GM21786 (cell line): ENCODE measurements at regions not wholly inside any gene's neighbourhood (a gene's known extent, or its start where the extent isn't known, plus 50 kb on each side); places are given as distances from the start of the nearest gene placed in this dataset.
"Not testable (repeated sequence)": the region's sequence is repeated elsewhere in the genome, so short reads cannot be mapped to it uniquely, and the experiment has no call there.

Source experiments
- ATAC-seq: cut with Tn5 transposase; IDR thresholded peaks from one replicate; pipeline ENCODE4 v1.9.1; 2021; ENCODE audit not compliant: unreplicated experiment

DNA sequence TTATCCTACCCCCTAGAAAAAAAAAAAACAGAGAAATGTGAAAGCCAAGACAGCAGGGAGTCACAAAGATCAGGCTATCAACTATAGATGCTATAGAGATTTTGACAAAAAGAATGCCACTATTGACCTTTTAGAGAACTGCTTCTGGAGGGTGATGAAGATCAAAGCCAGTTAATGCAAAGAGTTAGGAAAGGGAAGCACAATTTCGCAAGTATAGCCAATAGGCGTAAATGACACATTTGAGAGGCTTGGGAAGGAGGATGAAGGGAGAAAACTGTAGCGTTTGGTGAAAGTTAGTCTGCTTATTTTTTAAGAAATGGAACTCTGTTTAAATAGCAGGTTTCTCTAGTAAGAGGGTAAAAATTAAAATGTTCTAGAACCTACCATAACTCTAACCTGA lies 190.7 kb downstream of the DUSP6 start:
- ATAC-seq: no peak

- ATAC-seq: no peak
Measured at GRCh38 chr12:89160716-89161123, 191.6 kb downstream of the DUSP6 start.

- no peak for ATAC-seq
Measured at GRCh38 chr12:89157413-89157812, 194.9 kb downstream of the DUSP6 start.

- ATAC-seq: no peak
Measured at GRCh38 chr12:89156862-89157262, 195.4 kb downstream of the DUSP6 start.

- no peak for ATAC-seq
Measured at GRCh38 chr12:89156340-89156739, 196.0 kb downstream of the DUSP6 start.

- no peak for ATAC-seq
Measured at GRCh38 chr12:89155826-89156225, 196.5 kb downstream of the DUSP6 start.

GRCh38 chr12:89154743-89155499 lies 197.4 kb downstream of the DUSP6 start:
- ATAC-seq: no peak

GRCh38 chr12:89153341-89153740 lies 199.0 kb downstream of the DUSP6 start:
- ATAC-seq: no peak

GRCh38 chr12:89151536-89151935 lies 200.8 kb downstream of the DUSP6 start:
- ATAC-seq: no peak

DNA sequence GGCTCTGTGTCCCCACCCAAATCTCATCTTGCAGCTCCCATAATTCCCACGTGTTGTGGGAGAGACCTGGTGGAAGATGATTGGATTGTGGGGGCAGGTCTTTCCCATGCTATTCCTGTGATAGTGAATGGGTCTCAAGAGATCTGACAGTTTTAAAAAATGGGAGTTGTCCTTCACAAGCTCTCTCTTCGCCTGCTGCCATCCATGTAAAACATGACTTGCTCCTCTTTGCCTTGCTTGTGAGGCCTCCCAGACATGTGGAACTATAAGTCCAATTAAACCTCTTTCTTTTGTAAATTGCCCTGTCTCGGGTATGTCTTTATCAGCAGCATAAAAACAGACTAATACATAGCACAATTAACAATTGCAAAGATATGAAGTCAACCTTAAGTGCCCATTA lies 201.5 kb downstream of the DUSP6 start:
- ATAC-seq: not testable (repeated sequence)

DNA sequence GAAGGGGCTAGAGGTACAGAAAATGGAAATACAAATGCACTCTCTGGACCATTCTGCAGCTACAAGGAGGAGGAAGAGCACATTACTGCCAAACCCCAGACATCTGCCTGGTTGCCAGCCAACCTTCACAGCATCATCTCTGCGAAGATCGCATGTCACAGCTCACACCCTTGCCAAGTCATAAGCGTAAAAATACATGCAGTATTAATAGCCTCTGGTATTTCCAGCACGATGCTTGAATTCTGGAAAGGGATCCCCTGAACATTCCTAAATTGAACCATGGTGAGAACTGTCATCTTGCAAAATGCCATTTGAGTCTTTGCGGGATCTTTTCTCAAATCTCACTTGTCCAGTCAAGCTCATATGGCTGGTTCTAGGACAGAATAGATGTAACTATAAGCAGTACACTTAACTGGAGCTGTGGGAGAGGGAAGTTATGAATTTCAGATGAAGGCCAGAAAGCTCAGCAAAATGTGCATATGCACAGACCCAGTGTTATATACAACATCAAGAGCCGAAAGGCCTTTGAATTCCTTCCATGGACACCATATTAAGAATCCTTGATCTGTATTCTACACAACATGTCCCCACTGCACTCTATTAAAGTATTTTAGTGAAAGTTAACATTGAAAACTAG lies 211.6 kb downstream of the DUSP6 start:
- no peak for ATAC-seq

DNA sequence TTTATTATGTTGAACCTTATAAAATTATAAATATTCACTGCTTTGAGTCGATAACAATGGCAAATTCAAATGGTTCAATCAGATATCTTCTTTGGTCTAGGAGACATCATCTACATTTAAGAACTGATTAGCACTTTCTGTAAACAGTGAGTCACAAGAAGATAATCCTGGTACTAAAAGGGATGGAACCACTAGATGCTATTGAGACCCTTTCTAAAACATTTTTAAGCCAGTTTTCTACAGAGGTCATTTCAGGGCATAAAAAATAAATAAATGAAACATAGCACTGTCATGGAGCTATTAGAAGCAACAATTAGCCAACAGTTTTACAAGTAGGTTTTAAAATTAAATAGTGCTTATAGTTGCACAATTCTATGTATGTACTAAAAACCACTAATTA lies 212.2 kb downstream of the DUSP6 start:
- no peak for ATAC-seq

- ATAC-seq: no peak
Measured at GRCh38 chr12:89139390-89139789, 212.9 kb downstream of the DUSP6 start.

DNA sequence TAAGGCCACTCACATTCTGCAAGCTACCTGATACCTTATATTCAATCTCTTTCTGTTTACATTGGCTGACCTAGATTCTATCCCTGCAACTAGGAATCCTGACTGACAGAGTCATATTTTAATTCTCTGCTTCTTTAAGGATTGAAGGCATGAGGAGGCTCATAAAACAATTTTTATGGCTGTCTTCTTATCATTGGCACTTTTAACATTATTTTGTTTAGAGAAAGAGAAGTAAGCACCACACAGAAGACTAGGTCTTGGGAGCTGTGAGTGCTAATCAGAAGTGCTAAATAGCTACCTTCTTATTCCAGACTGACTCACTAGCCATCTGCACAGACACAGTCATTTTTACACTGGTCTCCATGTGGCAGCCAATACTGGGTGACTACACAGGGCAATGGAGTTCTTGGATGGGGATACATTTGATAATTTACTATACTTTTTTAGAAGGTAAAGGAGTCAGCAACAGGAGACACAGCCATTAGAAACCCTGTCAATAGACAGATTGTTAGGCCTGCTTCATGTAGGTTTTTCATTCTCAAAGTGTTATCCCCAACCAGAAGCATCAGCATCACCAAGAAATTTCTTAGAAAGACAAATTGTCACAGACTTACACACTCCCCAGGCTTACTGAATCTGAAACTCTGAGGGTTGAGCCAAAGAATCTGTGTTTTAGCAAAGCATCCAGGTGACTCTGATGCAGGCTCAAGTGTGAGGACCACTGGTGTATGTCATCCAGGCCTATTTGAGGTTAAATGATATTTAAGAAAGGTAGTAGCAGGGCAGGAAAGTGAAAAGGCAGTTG lies 214.1 kb downstream of the DUSP6 start:
- ATAC-seq: no peak

- ATAC-seq: no peak
Measured at GRCh38 chr12:89135976-89136634, 216.2 kb downstream of the DUSP6 start.

DNA sequence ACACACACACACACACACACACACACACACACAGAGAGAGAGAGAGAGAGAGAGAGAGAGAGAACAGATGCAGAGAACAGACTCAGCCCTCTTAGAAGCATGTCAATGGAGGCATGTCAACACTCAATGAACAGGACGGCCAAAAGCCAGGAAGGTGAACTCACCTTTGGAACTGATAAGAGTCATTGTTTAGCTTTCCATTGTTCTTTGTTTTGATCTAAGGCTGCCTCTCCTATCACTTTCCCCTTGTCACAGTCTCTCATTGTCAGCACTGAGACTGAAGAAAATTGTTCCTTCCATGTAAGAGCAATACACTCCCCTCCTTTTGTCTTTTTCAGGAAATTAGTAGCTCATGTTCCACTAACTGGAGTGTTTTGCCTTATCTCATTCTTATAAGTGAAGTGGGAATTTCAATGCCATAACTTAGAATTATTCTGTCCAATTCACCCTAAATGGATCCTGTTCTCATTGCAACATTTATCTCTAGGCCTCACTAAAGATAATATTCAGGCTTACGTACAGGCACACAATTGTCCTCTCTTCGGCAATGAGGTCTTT lies 218.0 kb downstream of the DUSP6 start:
- no peak for ATAC-seq

DNA sequence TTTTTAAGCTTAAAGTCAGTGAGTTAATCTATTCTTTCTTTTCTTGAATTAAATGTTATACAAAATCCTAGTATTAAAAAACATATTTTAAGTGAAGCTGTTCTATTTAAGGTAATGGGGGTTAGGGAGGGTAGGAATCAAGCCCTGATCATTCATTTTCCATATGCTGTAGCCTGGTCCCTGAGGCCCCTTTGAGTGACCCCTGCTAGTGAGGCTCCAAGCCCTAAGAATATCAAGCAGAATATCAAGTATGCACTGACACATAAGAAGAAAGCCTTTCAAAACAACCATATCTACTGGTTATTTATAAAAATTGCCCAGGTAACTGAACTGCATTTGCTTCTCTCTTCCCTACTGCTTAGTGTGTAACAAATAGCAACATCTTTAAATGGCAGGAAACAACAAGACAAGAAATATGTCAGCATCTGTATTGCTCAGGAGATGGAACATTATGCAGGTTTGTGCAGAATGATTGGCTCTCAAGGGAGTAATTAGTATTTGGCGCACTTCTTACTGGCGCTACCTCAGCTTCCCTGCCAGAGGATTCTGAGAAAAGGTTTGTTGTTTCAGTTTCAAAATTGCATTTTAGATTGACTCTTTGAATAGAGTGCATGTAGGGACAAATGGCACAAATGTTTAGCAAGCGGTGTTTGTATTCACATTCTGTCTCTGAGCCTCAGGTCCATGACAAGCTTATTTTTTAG lies 223.0 kb downstream of the DUSP6 start:
- no peak for ATAC-seq

GRCh38 chr12:89126712-89127111 lies 225.6 kb downstream of the DUSP6 start:
- no peak for ATAC-seq

GRCh38 chr12:89122852-89123251 lies 229.4 kb downstream of the DUSP6 start:
- ATAC-seq: no peak

- ATAC-seq: no peak
Measured at GRCh38 chr12:89117448-89118034, 234.8 kb downstream of the DUSP6 start.
